WTC11 (cell line): ENCODE measurements at regions not wholly inside any gene's neighbourhood (a gene's known extent, or its start where the extent isn't known, plus 50 kb on each side); places are given as distances from the start of the nearest gene placed in this dataset.

Experiments used
- CBFB ChIP-seq: sonication (generic); formaldehyde crosslinking; IDR thresholded peaks from 2 replicates; pipeline ENCODE4 v1.8.1; 2022; ENCODE audit warnings: mild to moderate bottlenecking, low read depth, missing genetic modification reagents
- CTCF ChIP-seq: fragments of 200-600 bp; IDR thresholded peaks from 2 replicates; pipeline ENCODE4 v1.8.0; 2022; ENCODE audit warnings: antibody characterized with exemption
- GABPB1 ChIP-seq: sonication (generic); formaldehyde crosslinking; IDR thresholded peaks from 2 replicates; pipeline ENCODE4 v1.8.1; 2023; ENCODE audit warnings: mild to moderate bottlenecking, missing genetic modification reagents
- SMAD4 ChIP-seq: sonication (generic); formaldehyde crosslinking; IDR thresholded peaks from 2 replicates; pipeline ENCODE4 v1.8.0; 2022; ENCODE audit warnings: mild to moderate bottlenecking, missing genetic modification reagents
- ZSCAN18 ChIP-seq: fragments of 250-450 bp; sonication (Bioruptor Pico); IDR thresholded peaks from 2 replicates; pipeline ENCODE4 v2.1.2; 2022; ENCODE audit warnings: mild to moderate bottlenecking, moderate library complexity

- TF ChIP-seq CTCF: no peak
- no peak for TF ChIP-seq CBFB (CRISPR knock-in tag)
- TF ChIP-seq ZSCAN18 (CRISPR knock-in tag): no peak
- TF ChIP-seq GABPB1: no peak
- TF ChIP-seq SMAD4 (CRISPR knock-in tag): no peak
Observed at GRCh38 chr1:80731241-80731894, 1069.4 kb upstream of the ADGRL2 start.
